HT1080 (cell line): ENCODE measurements at regions not wholly inside any gene's neighbourhood (a gene's known extent, or its start where the extent isn't known, plus 50 kb on each side); places are given as distances from the start of the nearest gene placed in this dataset.

ENCODE experiments used
- DNase-seq: peaks from one replicate; pipeline ENCODE4 v3.0.0-alpha.2; 2015; ENCODE audit warnings: low read depth

DNA sequence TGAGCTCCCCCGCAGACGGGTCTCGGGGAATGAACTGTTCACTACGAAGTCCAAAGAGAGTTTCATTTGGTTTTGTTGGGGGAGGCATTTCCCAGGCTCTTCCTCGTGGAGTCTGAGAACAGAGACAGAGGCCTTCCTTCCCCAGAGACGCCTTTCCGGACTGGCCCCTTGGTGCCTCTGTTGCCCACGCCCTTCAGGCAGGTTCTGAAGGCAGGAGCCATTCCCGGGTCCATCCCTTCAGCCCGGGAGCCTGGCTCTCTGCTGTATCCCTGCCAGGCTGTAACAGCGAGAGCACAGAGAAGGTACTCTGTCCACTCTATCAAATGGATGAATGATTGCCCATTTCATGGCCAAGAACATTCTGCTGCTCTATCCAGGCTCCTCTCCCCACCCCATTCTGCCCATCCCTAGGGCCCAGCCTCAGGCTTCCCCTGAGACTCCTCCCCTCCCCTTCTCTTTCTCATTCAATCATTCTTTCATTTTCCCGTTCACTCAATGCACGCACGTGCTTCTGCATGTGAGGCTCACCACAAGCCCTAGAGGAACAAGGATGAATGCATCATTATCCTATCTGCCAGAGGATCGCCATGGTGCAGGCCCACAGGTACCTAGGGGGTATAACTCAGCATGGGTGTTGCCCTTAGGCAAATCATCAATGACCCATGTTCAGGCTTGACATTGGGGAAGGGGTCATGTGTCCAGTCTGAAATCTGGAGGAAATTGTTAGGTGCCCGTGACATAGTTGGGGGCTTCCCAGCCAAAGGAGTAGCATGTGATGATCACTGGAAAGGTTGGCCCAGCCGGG is 298.6 kb downstream of the ZNF536 start:
- no peak for DNase-seq

DNA sequence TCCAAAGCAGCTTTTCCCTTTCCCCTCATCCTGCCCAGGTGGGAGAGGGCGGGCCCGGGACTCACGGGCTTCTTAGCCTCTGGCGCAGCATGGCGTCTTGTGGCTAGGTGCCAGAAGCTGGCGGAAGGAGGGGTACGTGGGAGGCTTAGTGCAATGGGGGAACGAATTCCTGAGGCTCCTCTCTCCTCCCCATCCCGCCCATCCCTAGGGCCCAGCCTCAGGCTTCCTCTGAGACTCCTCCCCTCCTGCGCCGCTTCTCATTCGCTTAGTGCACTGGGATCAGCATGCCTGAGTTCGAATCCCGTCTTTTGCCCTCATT is 297.8 kb downstream of the ZNF536 start:
- no peak for DNase-seq

DNA sequence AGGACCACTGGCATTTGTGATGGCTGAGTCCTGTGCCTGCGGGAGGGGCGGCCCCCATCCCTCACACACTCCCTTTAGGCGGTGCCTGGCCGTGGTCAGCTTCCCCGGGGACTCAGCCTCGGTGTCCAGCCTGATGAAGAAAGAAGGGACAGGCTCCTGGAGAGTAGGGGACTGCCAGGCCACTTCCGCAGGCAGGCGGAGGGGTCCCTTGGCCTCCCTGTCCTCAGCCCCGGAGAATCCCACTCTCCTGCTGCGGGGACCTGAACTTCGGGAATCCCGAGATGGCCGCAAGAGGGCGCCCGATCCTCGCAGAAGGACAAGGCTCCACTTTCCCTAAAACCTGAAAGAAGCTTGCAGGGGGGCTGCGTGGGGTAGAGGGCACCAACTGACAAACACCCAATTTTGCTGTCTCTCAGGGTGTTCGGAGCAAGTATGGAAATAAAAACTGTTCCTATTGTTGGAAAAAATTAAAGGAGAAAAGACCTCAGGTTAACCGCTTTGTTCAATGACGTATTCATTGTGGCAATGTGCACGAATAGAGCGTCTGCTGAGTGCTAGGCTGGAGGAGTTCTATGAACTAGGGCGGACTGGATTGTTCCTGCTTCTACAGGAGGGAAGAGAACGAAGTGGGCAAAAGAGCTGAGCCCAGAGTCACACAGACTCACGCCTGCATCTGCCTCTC is 297.3 kb downstream of the ZNF536 start:
- DNase-seq = no peak

DNA sequence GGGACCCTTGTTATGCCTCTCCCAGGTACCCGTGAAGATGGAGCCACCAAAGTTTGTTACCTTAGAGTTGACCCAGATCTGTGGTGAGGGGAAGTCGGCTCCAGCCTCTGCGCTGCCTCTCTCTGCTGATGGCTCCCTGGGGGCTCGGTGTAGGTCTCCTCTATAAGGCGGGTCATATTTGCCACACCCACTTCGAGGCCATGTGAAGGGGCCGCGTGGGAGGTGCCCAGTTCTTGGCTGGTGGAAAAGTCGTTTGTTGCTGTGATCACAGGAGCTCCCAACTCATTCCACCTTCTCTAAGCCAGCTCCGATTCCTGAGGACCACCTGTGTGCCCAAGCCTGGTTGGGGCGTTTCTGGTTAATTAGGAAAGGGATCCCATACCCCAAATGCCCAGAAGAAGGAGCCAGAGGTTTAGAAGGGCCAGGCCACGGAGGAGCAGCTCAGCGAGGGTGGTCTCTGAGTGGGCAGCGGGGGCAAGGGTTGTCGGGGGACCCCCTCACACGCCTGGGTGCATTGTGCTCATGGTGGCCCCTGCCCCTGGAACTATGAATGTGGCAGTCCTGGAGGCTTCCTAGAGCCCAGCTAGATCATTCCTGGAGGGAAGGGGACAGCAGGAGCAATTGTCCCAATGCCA is 296.5 kb downstream of the ZNF536 start:
- DNase-seq = no peak

DNA sequence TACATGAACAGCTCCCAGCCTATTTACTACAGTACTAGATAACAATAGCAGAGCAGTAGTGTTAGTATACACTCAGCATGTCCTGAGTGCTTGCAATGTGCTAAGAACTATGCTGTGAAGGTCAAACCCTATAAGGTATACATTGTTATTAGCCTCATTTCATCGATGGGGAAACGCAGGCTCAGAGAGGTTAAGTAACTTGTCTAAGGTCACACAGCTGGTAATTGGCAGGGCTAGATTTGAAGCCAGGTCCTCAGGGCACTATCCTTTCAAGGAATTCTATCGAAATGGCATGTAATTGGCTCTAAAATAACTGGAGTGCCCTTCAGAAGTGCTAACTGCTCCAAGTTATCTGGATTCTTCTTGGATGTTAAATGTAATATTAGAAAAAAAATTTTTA is 295.6 kb downstream of the ZNF536 start:
- DNase-seq = no peak

DNA sequence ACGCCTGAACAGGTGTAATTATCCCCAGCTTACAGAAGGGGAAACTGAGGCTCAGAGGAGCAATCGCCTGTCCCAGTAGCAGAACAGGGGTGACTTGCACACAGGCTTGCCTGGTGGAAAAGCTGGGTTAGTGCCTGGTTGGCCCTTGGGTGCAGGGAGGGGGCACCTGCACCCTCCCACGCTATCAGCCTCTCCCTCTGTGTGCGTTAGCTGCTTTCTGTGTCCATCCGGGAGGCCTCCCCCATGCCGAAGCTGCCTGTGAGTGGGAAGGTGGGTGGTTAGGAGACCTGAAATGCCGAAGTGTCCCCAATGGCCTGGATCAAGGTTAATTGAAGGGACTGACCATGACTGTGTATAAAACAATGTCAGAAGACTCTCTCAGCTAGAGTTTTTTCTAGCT is 295.0 kb downstream of the ZNF536 start:
- DNase-seq = no peak

DNA sequence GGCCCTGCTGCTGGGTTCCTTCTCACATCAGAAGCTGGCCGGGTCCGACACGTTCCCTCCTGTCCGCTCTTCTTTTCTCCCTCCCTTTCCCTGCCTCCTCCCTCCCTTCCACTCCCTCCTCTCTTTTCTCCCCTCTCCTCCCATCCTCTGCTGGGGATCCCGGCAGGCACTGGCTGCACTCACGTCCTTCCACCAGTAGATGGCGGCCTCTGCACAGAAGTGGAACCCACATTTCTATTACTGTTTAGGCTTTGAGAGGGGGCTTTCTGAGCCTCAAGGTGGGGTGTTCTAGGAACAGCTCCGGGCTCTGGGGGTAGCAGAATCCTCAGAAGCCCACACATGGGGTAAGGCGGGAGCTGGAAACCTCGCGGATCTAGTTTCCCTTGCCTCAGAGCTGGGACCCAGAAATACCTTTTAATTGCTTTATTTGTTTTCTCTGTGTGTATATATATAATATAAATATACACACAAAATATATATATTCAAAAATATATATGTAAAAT is 294.2 kb downstream of the ZNF536 start:
- no peak for DNase-seq

DNA sequence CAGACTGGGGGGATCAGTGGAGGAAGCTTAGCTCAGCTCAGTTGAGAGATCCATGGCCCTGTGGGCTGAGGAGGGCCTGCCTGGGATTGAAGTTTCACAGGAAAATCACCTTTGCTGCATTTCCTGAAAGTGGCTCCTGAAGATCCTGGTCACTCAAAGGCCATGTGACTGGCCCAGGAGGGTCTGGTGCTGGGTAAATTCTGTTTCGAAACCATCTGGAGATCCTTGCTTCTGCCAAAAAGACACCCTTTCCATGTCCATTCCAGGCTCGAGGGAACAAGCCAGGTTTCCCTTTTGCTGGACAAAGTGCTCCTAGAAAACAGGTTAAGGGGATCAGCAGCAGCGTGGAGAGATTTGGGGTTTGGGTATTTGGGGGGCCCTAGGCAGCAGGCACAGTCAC is 293.3 kb downstream of the ZNF536 start:
- no peak for DNase-seq

DNA sequence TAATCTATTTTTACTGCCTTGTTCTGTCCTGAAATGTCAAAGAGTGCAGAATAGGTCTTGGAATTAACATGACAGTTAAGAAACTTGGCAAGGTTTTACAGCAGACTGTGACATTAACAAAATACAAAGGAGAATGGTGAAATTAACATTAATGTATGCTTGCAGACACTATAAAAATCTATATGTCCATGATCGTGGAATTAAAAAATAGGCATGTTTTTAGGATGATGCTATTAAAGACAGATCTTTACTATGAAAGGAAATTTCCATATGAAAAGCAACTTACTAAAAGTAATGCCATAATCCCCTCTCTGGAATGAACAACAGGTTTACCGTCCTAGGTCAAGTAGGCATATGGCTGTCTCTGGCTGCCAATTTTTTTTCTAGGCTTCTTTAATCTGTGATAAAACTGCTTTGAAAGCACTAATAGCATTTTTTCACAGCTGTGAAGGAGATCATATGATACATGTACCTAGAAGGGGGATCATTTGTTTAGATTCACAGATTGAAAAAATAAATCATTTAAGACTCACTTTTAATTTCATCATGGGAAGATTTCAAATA is 291.5 kb downstream of the ZNF536 start:
- no peak for DNase-seq

DNA sequence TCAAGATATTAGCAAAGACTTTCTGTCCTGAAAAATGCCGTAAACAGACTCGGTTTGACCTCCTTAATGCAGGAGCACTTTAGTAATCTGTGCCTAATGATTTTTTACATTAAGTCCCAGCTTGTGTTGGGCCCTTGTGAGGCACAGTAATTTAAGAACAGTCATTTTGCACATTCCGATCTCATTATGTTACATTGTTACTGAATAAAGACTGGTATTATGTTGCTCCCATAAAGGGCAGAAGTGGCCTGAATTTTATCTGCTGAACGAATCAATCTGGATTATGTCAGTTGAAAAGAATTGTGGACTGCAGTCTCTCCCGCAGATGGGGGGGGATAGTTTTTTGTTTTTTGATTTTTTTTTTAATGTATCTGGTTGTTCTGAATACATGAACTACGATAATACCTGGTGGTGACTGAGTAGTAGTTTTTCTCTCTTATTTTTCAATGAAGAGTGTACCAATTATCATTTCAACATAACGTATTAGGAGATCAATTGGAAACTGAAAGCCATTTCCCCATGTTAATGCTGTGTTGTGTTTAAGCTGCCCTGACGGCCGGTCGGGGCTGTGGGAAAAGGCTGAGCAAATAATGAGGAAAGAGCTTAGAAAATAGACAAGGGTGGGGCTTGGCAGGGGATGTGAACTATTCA is 290.2 kb downstream of the ZNF536 start:
- DNase-seq = no peak

DNA sequence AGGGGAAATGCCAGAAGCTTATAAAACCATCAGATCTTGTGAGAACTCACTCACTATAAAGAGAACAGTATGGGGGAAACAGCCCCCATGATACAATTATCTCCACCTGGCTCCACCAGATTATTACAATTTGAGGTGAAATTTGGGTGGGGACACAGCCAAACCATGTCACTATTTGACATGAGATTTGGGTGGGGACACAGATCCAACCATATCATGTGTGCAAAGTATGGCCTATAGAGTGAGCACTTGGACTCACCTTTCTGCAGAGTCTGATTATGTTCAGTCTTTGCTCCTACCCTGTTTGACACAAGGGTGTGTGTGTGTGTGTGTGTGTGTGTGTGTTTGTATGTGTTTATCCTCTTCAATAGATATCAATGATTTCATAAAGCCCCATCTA is 287.5 kb downstream of the ZNF536 start:
- no peak for DNase-seq

DNA sequence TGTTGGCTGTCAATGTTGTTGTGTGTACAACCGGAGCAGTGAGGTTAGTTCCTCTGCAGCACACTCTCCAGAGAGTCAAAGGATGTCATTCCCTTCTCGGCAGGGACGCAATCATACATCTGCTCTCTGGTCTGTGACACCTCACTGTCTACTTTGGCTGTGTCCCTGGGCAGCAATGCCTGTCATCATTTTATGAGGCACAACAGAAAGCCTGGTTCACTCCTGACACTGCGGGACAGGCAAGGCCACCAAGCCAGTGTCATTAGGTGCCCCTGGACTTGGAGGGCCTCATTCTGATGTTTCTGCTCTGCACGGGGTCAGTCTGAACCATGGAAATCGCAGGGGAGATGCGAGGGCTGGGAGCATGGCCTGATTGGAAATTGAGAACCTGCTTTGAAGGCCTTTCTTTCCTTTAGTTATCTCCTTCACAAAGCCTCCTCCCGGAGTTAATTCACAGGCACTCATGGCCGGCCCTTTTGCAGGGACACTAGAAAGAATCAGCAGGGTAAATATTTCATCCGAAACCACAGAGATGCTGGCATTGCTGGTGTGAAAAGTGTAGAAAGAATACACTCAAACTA is 284.4 kb downstream of the ZNF536 start:
- no peak for DNase-seq

DNA sequence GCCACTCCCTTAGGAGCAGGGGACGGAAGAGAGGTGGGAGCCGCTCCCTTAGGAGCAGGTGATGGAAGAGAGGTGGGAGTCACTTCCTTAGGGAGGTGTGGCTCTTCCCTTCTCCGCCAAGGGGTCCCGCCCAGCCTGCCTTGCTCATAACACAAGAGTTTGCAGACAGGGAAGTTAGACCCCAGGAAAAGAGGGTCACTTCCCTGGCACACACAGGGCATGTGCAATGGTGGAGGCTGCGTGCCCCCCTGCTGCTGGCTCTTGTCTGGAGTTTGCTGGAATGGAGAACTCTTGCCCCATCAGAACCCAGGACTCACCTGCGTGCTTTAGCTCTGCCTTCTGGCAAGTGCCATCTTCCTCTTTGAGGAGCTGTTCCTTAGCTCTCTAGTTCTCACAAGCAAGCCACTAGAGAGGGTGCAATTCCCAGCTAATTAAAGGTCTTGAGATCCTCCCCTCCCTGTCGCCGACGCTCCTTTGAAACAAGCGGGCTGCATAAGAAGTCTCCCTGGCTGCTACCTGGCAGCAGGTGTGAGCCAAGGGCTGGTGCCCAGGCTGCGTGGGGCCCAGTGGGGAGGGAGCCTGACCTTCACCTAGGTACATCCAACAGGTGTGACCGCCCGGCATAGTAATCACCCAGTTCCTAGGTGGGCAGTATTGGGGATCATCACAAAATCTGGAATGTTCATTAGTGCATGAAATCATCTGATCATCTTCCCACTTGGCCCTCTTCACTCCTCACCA is 281.6 kb downstream of the ZNF536 start:
- no peak for DNase-seq

DNA sequence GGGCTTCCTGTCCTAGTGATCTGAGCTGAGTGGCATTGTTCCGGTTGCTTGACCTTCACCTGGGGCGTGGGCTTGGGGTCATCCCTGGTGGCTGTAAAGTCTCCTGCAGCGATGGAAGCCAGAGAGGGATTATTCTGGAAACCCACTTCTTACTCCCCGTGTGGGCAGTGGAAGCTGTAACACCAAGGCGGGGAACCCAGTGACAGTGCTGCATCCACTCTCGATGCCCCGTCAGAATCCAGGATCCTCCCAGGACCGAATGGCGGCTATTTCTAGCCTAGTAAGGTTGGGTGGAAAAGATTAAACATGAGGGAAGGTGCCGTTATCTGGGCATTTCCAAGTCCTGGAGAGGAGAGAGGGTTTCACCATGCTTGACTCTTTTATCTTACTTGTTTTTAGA is 280.6 kb downstream of the ZNF536 start:
- DNase-seq = no peak

DNA sequence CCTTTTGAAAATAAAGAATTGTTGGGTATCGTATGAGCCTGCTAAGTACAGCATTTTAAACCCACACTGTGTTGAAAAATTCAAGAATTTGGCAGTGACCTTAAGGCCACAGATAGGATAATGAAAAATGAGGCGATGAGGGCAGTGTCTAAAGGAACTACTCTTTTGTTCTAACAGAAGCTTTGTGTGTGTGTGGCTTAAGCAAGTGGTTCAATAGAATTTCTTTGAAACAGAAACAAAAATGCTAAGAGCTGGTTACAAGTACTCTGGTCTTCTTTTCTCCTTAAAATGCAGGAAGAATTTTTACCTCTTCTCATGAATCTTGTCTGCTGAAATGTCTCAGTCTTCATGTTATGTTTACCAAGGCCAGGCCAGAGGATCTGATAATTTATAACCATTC is 279.5 kb downstream of the ZNF536 start:
- no peak for DNase-seq

DNA sequence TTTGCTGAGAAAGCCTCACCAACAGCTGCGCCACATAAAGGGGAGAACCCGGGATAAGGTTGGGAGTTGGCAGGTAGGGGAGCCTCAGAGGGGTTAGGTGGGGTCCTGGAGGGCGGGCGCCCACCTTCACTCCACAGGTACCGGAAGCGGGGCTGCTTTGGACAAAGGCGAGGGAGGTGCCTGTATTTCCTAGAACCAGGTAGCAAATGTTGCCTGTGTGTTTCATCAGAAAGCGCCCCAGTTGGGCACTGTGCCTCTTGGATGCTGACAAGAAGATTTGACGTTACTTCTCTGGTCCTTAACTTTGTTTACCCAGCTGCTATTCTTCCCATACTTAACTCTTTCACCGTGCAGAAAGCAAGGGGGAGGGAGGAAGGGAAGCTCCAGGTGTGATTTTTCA is 278.9 kb downstream of the ZNF536 start:
- DNase-seq = no peak

DNA sequence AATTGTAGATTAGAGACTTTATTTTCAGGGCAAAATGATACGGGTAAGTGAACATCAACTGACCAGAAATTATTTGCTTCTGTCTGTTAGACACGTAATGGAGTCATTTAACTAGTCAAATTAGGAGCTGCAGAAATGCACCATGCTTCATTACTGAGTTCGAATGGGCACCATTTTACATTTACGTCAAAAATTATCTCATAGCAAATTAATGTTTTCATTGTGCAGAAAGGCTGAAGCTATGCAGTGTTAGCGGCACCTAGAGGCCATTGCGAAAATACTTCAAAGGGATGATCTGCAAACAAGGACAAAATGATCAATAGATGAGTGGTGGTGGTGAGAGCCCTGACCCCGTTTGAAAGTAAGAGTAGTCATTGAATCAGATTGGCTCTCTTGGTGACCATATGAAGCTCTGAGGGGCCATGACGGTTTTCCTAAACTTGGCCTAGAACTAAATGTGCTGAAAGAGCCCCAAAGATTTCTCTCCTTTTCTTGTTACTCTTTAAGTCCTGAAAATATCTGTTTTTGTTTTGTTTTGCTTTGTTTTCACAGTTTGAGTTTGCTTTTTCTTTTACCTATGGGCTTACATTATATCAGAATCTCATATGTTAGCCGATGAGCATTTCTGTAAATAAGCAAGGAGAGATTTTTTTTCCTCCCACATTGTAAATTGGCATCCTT is 277.9 kb downstream of the ZNF536 start:
- DNase-seq = no peak

DNA sequence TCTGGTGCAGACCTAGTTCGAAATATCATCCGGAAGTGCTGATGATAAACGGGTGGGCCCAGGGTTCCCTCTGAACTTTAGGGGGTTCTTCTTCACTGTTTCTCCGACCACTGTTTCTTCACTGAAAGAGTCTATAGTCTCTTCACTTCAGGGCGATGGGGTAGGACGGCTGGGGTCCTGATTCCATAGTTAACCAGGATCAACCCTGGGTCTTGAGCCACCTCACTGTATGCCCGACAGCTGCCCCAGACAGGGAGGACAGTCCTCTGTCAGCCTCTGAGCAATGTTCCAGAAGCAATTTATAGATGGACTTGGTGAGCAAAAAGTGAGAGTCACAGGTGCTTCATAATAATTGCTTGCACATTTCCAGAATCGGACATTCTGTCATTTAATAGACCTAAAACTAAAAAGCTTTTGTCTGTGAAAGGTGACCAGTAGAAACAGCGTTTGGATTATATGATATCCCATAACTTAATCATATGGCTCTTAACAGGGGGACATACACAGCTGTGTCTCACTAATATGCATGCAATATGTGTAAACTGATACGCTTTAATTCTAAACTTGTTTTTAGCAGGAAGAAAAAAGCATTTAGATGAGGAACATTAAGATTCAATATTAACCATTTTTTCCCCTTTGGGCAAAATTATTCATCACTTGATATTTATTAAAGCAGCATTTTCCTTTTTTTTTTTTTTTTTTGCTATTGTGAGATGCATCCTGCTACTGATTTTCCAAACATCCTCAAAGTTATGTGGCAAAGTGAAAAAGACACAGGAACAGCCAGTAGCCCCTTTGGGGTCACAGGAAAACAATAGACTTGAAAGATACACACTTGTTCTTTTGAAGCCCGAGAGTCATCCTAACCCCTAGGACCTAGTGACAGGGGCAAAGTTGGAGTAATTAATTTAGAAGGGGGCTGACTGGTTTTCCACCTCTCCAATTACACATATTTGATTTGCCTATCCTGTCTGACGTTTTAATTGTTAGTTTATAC is 277.0 kb downstream of the ZNF536 start:
- no peak for DNase-seq
